Ishikawa (cell line): ENCODE measurements at regions not wholly inside any gene's neighbourhood (a gene's known extent, or its start where the extent isn't known, plus 50 kb on each side); places are given as distances from the start of the nearest gene placed in this dataset.

Source experiments
- EP300 ChIP-seq: IDR thresholded peaks from 2 replicates; pipeline ENCODE4 v1.6.1; 2012; ENCODE audit warnings: borderline replicate concordance
- MAX ChIP-seq: IDR thresholded peaks from 2 replicates; pipeline ENCODE4 v1.6.1; 2012
- RAD21 ChIP-seq: IDR thresholded peaks from 2 replicates; pipeline ENCODE4 v1.6.1; 2012; ENCODE audit warnings: low read depth
- TAF1 ChIP-seq: IDR thresholded peaks from 2 replicates; pipeline ENCODE4 v1.6.1; 2012; ENCODE audit warnings: low read depth, mild to moderate bottlenecking
- TCF12 ChIP-seq: IDR thresholded peaks from 2 replicates; pipeline ENCODE4 v1.6.1; 2012; ENCODE audit warnings: low read depth
- TEAD4 ChIP-seq: IDR thresholded peaks from 2 replicates; pipeline ENCODE4 v1.6.1; 2012
- YY1 ChIP-seq: IDR thresholded peaks from 2 replicates; pipeline ENCODE4 v1.6.1; 2012; ENCODE audit warnings: low read depth

- no peak for TF ChIP-seq MAX
- no peak for TF ChIP-seq RAD21
- no peak for TF ChIP-seq TCF12
- no peak for TF ChIP-seq EP300
- no peak for TF ChIP-seq YY1
- TF ChIP-seq TEAD4: no peak
- TF ChIP-seq TAF1: no peak
Observed at GRCh38 chr4:160772668-160773067, 1391.1 kb downstream of the FSTL5 start.
